SH-SY5Y (cell line): ENCODE measurements at regions not wholly inside any gene's neighbourhood (a gene's known extent, or its start where the extent isn't known, plus 50 kb on each side); places are given as distances from the start of the nearest gene placed in this dataset.

Source experiments
- GATA2 ChIP-seq: IDR thresholded peaks from 2 replicates; pipeline ENCODE4 v1.6.1; 2011; ENCODE audit warnings: mild to moderate bottlenecking, low read depth, low read length
- GATA3 ChIP-seq: IDR thresholded peaks from 2 replicates; pipeline ENCODE4 v1.6.1; 2011; ENCODE audit warnings: low read depth, mild to moderate bottlenecking, low read length, moderate library complexity

DNA sequence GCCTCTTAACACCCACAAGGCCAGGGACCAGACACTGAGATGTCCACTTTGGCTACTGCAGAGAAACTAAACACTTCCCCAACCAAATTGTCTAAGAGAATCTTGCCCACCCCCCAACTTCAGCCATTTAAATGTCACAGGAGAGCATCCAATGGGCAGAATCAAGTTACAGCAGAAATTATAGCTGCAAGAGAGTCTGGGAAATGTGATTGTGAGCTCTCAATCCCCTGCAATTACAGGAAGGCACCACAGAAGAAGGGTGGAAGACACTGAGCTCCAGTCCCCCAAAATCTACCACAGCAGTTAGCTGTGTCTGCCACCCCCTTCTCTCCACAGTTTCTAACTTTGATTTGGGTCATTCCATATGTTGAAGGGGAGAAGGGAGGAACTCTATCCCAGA, 103.5 kb upstream of the ATL2 start:
- no peak for TF ChIP-seq GATA3
- TF ChIP-seq GATA2 = no peak
